ENCODE measurements at regions not wholly inside any gene's neighbourhood (a gene's known extent, or its start where the extent isn't known, plus 50 kb on each side); places are given as distances from the start of the nearest gene placed in this dataset.
"Not testable (repeated sequence)": the region's sequence is repeated elsewhere in the genome, so short reads cannot be mapped to it uniquely, and the experiment has no call there.

- H3K36me3 ChIP-seq (ENCODE audit: insufficient read depth, low read length) = no peaks in the 10 kb centered on the region
- peaks cover 3% of the 10 kb centered on the region for H3K4me1 ChIP-seq (ENCODE audit: insufficient read depth, low read length)
- no peak overlapping the region for H2AFZ ChIP-seq (ENCODE audit: low read depth, low read length)
- H3K27me3 ChIP-seq (ENCODE audit: insufficient read depth, low read length) = no peaks in the 10 kb centered on the region
- H3K9me3 ChIP-seq (ENCODE audit: low read length) = no peaks in the 10 kb centered on the region
- no peak overlapping the region for H3K4me3 ChIP-seq (ENCODE audit: low read length)
These were observed 831.6 kb upstream of the EYS start for GRCh38 chr6:66538551-66539135.

DNA sequence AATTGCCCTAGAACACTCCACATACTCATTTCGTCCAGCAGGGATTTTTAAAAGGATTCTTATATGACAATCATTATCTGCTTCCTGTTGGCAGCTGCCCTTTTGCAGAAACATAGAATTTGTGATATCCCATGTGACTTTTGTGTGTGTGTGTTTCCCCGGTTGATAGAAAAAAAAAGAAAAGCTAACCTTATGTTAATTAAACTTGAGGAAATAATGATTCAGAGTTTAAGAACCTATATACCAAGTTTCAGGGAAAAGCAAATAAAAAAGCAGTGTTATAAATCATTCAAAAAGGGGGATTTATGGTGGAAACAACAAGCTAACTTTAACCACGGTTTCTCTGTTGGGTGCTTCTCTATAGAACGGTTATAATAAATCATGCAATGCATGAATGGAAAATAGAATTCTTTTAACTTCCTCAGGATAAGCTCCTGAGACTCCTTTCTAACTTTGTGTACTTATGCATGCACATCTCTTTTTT is 826.9 kb upstream of the EYS start:
- Histone ChIP-seq H3K4me3 (ENCODE audit: low read length) (no peak overlapping the region), H3K9me3 (ENCODE audit: low read length) (no peaks in the 10 kb centered on the region), H3K27me3 (ENCODE audit: insufficient read depth, low read length) (no peaks in the 10 kb centered on the region), H2AFZ (ENCODE audit: low read depth, low read length) (peak overlapping the region; percentile 61), H3K36me3 (ENCODE audit: insufficient read depth, low read length) (no peaks in the 10 kb centered on the region), H3K4me1 (ENCODE audit: insufficient read depth, low read length) (peaks cover 3% of the 10 kb centered on the region)

DNA sequence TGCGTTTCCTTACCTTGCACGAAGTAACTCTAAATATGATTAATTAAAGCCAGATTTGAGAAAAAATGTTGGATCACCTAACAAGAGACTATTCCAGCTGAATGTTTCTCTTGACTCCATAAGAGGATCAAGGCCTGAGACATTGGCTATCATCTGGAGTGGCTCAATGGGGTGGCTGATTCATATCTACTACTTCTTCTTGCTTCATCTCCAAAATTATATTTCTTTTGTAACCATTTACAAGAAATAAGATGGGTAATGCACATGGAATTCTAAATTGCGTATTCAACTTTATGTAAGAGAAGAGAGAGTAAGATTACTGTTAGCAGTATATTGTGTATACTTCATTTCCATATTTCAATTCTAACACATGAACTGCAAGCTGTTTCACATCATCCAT is 819.0 kb upstream of the EYS start:
- H2AFZ ChIP-seq (ENCODE audit: low read depth, low read length) = no peak overlapping the region
- H3K4me3 ChIP-seq (ENCODE audit: low read length) = no peak overlapping the region
- no peaks in the 10 kb centered on the region for H3K36me3 ChIP-seq (ENCODE audit: insufficient read depth, low read length)
- no peaks in the 10 kb centered on the region for H3K27me3 ChIP-seq (ENCODE audit: insufficient read depth, low read length)
- H3K9me3 ChIP-seq (ENCODE audit: low read length) = no peaks in the 10 kb centered on the region
- no peaks in the 10 kb centered on the region for H3K4me1 ChIP-seq (ENCODE audit: insufficient read depth, low read length)

DNA sequence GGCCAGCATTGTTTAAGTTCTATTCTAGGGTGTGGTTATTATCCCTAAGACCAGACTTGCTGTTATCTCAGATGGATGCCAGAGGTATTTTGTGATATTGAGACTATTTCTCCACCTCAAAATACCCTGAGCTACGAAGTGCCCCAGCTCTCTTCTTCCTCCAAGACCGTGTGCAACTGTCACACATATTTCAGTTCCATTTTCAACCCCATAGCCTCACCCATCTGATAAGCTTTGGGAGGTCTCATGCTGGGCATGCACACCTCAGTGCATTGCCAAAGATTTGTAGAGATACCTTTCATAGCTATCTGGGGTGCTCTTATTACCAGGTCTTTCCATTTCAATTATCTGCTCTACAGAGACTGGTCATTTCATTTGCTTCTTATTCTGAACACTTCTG is 815.8 kb upstream of the EYS start:
- H3K27me3 ChIP-seq (ENCODE audit: insufficient read depth, low read length) = no peaks in the 10 kb centered on the region
- H3K9me3 ChIP-seq (ENCODE audit: low read length) = no peaks in the 10 kb centered on the region
- peaks cover 8% of the 10 kb centered on the region for H3K4me1 ChIP-seq (ENCODE audit: insufficient read depth, low read length)
- no peak overlapping the region for H2AFZ ChIP-seq (ENCODE audit: low read depth, low read length)
- no peaks in the 10 kb centered on the region for H3K36me3 ChIP-seq (ENCODE audit: insufficient read depth, low read length)
- H3K4me3 ChIP-seq (ENCODE audit: low read length) = no peak overlapping the region

GRCh38 chr6:66516377-66516776 is 809.4 kb upstream of the EYS start:
- Histone ChIP-seq H3K27me3 (ENCODE audit: insufficient read depth, low read length) (no peaks in the 10 kb centered on the region), H3K36me3 (ENCODE audit: insufficient read depth, low read length) (no peaks in the 10 kb centered on the region), H3K4me1 (ENCODE audit: insufficient read depth, low read length) (peaks cover 8% of the 10 kb centered on the region), H3K4me3 (ENCODE audit: low read length) (no peak overlapping the region), H2AFZ (ENCODE audit: low read depth, low read length) (no peak overlapping the region), H3K9me3 (ENCODE audit: low read length) (no peaks in the 10 kb centered on the region)

GRCh38 chr6:66508433-66508832 is 801.4 kb upstream of the EYS start:
- Histone ChIP-seq H3K27me3 (ENCODE audit: insufficient read depth, low read length) (no peaks in the 10 kb centered on the region), H3K4me1 (ENCODE audit: insufficient read depth, low read length) (peaks cover 10% of the 10 kb centered on the region), H3K4me3 (ENCODE audit: low read length) (no peak overlapping the region), H3K9me3 (ENCODE audit: low read length) (no peaks in the 10 kb centered on the region), H2AFZ (ENCODE audit: low read depth, low read length) (no peak overlapping the region), H3K36me3 (ENCODE audit: insufficient read depth, low read length) (no peaks in the 10 kb centered on the region)

GRCh38 chr6:66499851-66500250 is 792.8 kb upstream of the EYS start:
- Histone ChIP-seq H3K9me3 (ENCODE audit: low read length) (no peaks in the 10 kb centered on the region), H3K4me1 (ENCODE audit: insufficient read depth, low read length) (no peaks in the 10 kb centered on the region), H3K27me3 (ENCODE audit: insufficient read depth, low read length) (no peaks in the 10 kb centered on the region), H2AFZ (ENCODE audit: low read depth, low read length) (no peak overlapping the region), H3K36me3 (ENCODE audit: insufficient read depth, low read length) (no peaks in the 10 kb centered on the region), H3K4me3 (ENCODE audit: low read length) (no peak overlapping the region)

DNA sequence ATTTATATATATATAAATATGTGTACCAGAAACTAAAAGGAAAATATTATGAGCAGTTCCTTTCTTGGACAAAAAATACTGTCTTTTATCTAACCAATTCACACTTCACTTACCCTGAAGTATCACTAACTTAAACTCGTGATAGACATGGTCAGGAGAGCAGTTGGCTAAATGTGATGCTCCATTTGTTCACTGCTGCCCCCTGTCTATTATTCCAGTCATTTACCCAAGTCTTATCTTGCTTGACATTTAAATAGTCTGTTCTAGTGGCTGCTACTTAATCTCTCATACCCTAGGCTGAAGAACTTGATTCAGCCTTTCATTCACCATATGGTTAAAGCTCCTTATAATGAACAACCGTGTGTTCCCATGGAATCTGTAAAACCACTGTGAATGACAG is 789.6 kb upstream of the EYS start:
- Histone ChIP-seq H3K4me1 (ENCODE audit: insufficient read depth, low read length) (no peaks in the 10 kb centered on the region), H3K36me3 (ENCODE audit: insufficient read depth, low read length) (no peaks in the 10 kb centered on the region), H3K9me3 (ENCODE audit: low read length) (no peaks in the 10 kb centered on the region), H3K27me3 (ENCODE audit: insufficient read depth, low read length) (no peaks in the 10 kb centered on the region), H3K4me3 (ENCODE audit: low read length) (no peak overlapping the region), H2AFZ (ENCODE audit: low read depth, low read length) (no peak overlapping the region)

DNA sequence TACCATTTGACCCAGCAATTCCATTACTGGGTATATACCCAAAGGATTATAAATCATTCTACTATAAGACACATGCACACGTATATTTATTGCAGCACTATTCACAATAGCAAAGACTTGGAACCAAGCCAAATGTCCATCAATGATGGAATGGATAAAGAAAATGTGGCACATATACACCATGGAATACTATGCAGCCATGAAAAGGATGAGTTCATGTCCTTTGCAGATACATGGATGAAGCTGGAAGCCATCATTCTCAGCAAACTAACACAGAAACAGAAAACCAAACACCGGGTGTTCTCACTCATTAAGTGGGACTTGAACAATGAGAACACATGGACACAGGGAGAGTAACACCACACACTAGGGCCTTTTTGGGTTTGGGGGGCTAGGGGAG is 787.6 kb upstream of the EYS start:
- not testable (repeated sequence) for H3K36me3 ChIP-seq (ENCODE audit: insufficient read depth, low read length); H3K27me3 ChIP-seq (ENCODE audit: insufficient read depth, low read length); H3K4me1 ChIP-seq (ENCODE audit: insufficient read depth, low read length); H2AFZ ChIP-seq (ENCODE audit: low read depth, low read length); H3K9me3 ChIP-seq (ENCODE audit: low read length); H3K4me3 ChIP-seq (ENCODE audit: low read length)

GRCh38 chr6:66489269-66489987 is 782.4 kb upstream of the EYS start:
- no peaks in the 10 kb centered on the region for H3K4me1 ChIP-seq (ENCODE audit: insufficient read depth, low read length)
- no peaks in the 10 kb centered on the region for H3K36me3 ChIP-seq (ENCODE audit: insufficient read depth, low read length)
- no peaks in the 10 kb centered on the region for H3K27me3 ChIP-seq (ENCODE audit: insufficient read depth, low read length)
- H3K4me3 ChIP-seq (ENCODE audit: low read length) = no peak overlapping the region
- H3K9me3 ChIP-seq (ENCODE audit: low read length) = no peaks in the 10 kb centered on the region
- H2AFZ ChIP-seq (ENCODE audit: low read depth, low read length) = no peak overlapping the region

DNA sequence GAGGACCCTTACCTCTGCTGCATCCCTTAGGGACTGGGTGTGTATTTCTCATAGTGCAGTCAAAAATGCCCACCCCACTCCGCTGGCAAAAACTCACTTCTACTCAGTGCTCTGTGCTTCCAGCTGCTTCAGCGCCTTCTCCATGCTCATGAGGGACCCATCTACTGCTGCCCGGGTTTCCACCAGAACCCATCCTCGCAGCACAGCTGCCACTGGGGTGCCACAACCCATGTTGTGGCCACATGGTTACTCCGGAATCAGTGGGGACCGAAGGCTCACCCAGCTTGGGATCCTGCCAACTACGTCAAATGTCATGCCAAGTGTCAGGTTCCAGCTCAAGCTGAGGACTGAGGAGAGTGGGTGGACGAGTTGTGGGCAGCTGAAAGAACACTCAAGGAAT is 774.2 kb upstream of the EYS start:
- Histone ChIP-seq H3K36me3 (ENCODE audit: insufficient read depth, low read length) (no peaks in the 10 kb centered on the region), H3K9me3 (ENCODE audit: low read length) (no peaks in the 10 kb centered on the region), H3K4me3 (ENCODE audit: low read length) (no peak overlapping the region), H3K4me1 (ENCODE audit: insufficient read depth, low read length) (no peaks in the 10 kb centered on the region), H2AFZ (ENCODE audit: low read depth, low read length) (no peak overlapping the region), H3K27me3 (ENCODE audit: insufficient read depth, low read length) (no peaks in the 10 kb centered on the region)

DNA sequence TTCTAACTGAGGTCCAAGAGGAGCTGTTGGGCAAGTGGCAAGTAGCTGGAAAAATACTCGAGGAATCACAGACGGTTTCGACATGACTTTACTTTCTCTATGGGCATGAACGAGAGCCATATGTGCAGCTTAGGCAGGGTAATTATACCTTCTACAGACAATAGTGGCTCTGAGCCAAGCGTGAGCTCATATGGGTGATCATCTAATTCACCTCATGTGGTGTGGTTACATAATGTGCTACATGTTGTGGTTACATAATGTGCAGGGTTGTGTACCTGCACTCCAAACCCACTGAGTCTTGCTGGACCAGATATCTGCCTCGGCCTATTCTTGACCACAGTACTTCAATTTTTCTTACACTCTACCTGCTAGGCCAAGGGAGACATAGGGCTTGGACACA is 771.7 kb upstream of the EYS start:
- no peaks in the 10 kb centered on the region for H3K27me3 ChIP-seq (ENCODE audit: insufficient read depth, low read length)
- H3K36me3 ChIP-seq (ENCODE audit: insufficient read depth, low read length) = no peaks in the 10 kb centered on the region
- no peak overlapping the region for H3K4me3 ChIP-seq (ENCODE audit: low read length)
- no peaks in the 10 kb centered on the region for H3K9me3 ChIP-seq (ENCODE audit: low read length)
- no peaks in the 10 kb centered on the region for H3K4me1 ChIP-seq (ENCODE audit: insufficient read depth, low read length)
- no peak overlapping the region for H2AFZ ChIP-seq (ENCODE audit: low read depth, low read length)

DNA sequence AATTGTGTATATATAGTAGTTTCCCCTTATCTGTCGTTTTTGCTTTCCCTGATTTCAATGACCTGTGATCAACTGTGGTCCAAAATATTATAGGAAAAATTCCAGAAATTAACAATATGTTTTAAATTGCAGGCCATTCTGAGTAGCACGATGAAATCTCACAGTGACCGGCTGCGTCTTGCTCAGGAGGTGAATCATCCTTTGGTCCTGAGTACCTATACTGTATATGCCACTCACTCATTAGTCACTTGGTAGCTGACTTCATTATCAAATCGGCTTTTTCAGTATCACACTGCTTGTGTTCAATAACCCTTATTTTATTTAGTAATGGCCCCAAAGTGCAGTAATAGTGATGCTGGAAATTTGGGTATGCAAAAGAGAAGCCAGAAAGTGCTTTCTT is 728.3 kb upstream of the EYS start:
- Histone ChIP-seq H3K4me3 (ENCODE audit: low read length) (no peak overlapping the region), H2AFZ (ENCODE audit: low read depth, low read length) (no peak overlapping the region), H3K27me3 (ENCODE audit: insufficient read depth, low read length) (no peaks in the 10 kb centered on the region), H3K36me3 (ENCODE audit: insufficient read depth, low read length) (no peaks in the 10 kb centered on the region), H3K4me1 (ENCODE audit: insufficient read depth, low read length) (no peaks in the 10 kb centered on the region), H3K9me3 (ENCODE audit: low read length) (no peaks in the 10 kb centered on the region)

- Histone ChIP-seq H2AFZ (ENCODE audit: low read depth, low read length) (no peak overlapping the region), H3K4me1 (ENCODE audit: insufficient read depth, low read length) (no peaks in the 10 kb centered on the region), H3K4me3 (ENCODE audit: low read length) (no peak overlapping the region), H3K9me3 (ENCODE audit: low read length) (peaks cover 2% of the 10 kb centered on the region), H3K27me3 (ENCODE audit: insufficient read depth, low read length) (no peaks in the 10 kb centered on the region), H3K36me3 (ENCODE audit: insufficient read depth, low read length) (no peaks in the 10 kb centered on the region)
These were observed 722.2 kb upstream of the EYS start for GRCh38 chr6:66429210-66429609.
